Kidney epithelial cell (primary cell): ENCODE measurements at regions not wholly inside any gene's neighbourhood (a gene's known extent, or its start where the extent isn't known, plus 50 kb on each side); places are given as distances from the start of the nearest gene placed in this dataset.

Source experiments
- DNase-seq: peaks from one replicate; pipeline ENCODE4 v3.0.0-alpha.2; 2010; ENCODE audit warnings: low read depth
- H3K27me3 ChIP-seq: 2 replicates; pipeline ENCODE4 v1.6.0; 2011; ENCODE audit warnings: low read length; ENCODE audit not compliant: control insufficient read depth, insufficient read depth
- H3K36me3 ChIP-seq: 2 replicates; pipeline ENCODE4 v1.5.1; 2011; ENCODE audit warnings: low read length; ENCODE audit not compliant: control insufficient read depth, insufficient read depth
- H3K4me3 ChIP-seq: 2 replicates; pipeline ENCODE4 v1.5.1; 2011; ENCODE audit warnings: low read depth, mild to moderate bottlenecking, control low read depth, low read length
- CTCF ChIP-seq: IDR thresholded peaks from 2 replicates; pipeline ENCODE4 v1.5.1; 2011; ENCODE audit warnings: mild to moderate bottlenecking, moderate library complexity, low read length, control low read depth, inconsistent platforms; ENCODE audit not compliant: insufficient read depth, poor library complexity, severe bottlenecking

- Histone ChIP-seq H3K4me3 (no peak overlapping the region), H3K27me3 (no peaks in the 10 kb centered on the region), H3K36me3 (no peaks in the 10 kb centered on the region)
- peak; percentile 31 for DNase-seq
- no peak for TF ChIP-seq CTCF
Observed at GRCh38 chr5:96597438-96598020, 64.6 kb upstream of the CAST start.

GRCh38 chr5:96601200-96601599, 61.0 kb upstream of the CAST start:
- H3K36me3 ChIP-seq: no peaks in the 10 kb centered on the region
- no peak overlapping the region for H3K4me3 ChIP-seq
- TF ChIP-seq CTCF: no peak
- H3K27me3 ChIP-seq: no peaks in the 10 kb centered on the region
- no peak for DNase-seq

- DNase-seq: peak; percentile 9
- Histone ChIP-seq H3K36me3 (no peaks in the 10 kb centered on the region), H3K4me3 (no peak overlapping the region), H3K27me3 (no peaks in the 10 kb centered on the region)
- TF ChIP-seq CTCF: peak; percentile 75
Observed at GRCh38 chr5:96601715-96602244, 60.4 kb upstream of the CAST start.

GRCh38 chr5:96602776-96603175, 59.4 kb upstream of the CAST start:
- TF ChIP-seq CTCF: no peak
- Histone ChIP-seq H3K4me3 (no peak overlapping the region), H3K36me3 (no peaks in the 10 kb centered on the region), H3K27me3 (no peaks in the 10 kb centered on the region)
- no peak for DNase-seq

GRCh38 chr5:96605144-96605837, 56.9 kb upstream of the CAST start:
- H3K36me3 ChIP-seq: no peaks in the 10 kb centered on the region
- TF ChIP-seq CTCF: no peak
- H3K4me3 ChIP-seq: no peak overlapping the region
- no peak for DNase-seq
- no peaks in the 10 kb centered on the region for H3K27me3 ChIP-seq
